ENCODE measurements at regions not wholly inside any gene's neighbourhood (a gene's known extent, or its start where the extent isn't known, plus 50 kb on each side); places are given as distances from the start of the nearest gene placed in this dataset.
"Not testable (repeated sequence)": the region's sequence is repeated elsewhere in the genome, so short reads cannot be mapped to it uniquely, and the experiment has no call there.

DNA sequence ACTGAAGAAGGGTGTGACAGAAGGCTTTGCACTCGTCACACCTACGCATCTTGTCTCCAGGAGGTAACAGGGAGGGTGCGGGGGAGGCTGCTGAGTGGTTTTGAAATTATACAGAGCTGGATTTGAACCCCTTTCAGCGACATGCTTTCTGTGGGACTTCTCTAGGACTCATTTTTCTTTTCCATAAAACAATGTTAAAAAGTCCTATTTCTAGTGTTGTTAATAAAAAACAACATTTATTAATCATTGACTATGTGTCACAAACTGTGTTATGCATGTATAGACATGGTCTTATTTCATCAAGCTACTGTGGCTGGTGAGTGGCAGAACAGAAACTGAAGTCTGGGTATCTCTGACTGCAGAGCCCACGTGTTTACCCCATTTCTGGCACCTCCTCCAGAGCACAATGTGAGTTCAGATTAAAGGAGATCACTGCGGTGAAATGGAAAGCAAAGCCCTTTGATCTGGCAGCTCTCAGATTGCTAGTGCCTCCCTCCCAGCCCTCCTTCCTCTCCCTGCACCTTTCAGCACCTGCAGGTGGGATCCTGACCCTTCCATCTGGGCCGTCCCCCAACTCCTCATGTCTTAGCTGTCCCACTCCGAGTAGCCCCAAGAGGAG is 315.5 kb upstream of the MYT1L start:
- Histone ChIP-seq H3K4me1 (ENCODE audit: insufficient read depth) (no peaks in the 10 kb centered on the region), H3K4me3 (ENCODE audit: low read depth, low read length) (no peak overlapping the region), H3K36me3 (ENCODE audit: insufficient read depth) (no peaks in the 10 kb centered on the region), H3K27ac (ENCODE audit: low read depth) (no peak overlapping the region)
- 45% methylated on average over 8 of the region's 8 CpGs for WGBS
- no peak for DNase-seq (ENCODE audit: extremely low spot score)

- no peaks in the 10 kb centered on the region for H3K36me3 ChIP-seq (ENCODE audit: insufficient read depth)
- no peak for DNase-seq (ENCODE audit: extremely low spot score)
- WGBS, result 82% methylated on average over 19 of the region's 19 CpGs
- H3K4me3 ChIP-seq (ENCODE audit: low read depth, low read length), result no peak overlapping the region
- H3K27ac ChIP-seq (ENCODE audit: low read depth), result no peak overlapping the region
- H3K4me1 ChIP-seq (ENCODE audit: insufficient read depth), result no peaks in the 10 kb centered on the region
Measured at GRCh38 chr2:2645162-2645855, 314.2 kb upstream of the MYT1L start.

DNA sequence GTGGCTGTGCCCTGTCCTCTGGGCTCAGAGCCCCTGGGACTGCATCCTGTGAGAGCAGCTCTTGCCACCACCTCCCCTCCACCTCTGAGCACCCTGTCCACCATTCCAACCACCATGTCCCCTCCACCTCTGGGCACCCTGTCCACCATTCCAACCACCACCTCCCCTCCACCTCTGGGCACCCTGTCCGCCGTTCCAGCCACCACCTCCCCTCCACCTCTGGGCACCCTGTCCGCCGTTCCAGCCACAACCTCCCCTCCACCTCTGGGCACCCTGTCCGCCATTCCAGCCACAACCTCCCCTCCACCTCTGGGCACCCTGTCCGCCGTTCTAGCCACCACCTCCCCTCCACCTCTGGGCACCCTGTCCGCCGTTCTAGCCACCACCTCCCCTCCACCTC is 313.7 kb upstream of the MYT1L start:
- not testable (repeated sequence) for H3K4me1 ChIP-seq (ENCODE audit: insufficient read depth); H3K36me3 ChIP-seq (ENCODE audit: insufficient read depth)
- 79% methylated on average over 9 of the region's 9 CpGs for WGBS

DNA sequence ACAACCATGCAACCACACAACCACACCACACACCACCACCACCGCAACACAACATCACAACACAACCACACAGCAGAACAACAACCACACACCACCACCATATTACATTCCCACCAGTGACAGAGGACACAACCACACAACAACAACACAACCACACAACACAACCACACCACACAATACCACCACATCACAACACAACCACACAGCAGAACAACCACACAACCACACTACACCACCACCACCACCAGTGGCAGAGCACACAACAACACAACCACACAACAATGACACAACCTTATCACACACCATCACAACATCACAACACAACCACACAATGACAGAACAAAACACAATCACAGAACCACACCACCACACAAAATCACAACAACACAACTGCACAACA is 313.0 kb upstream of the MYT1L start:
- no peak for DNase-seq (ENCODE audit: extremely low spot score)
- Histone ChIP-seq H3K36me3 (ENCODE audit: insufficient read depth) (no peaks in the 10 kb centered on the region), H3K27ac (ENCODE audit: low read depth) (no peak overlapping the region), H3K4me3 (ENCODE audit: low read depth, low read length) (no peak overlapping the region), H3K4me1 (ENCODE audit: insufficient read depth) (no peaks in the 10 kb centered on the region)
- WGBS, result 97% methylated on average over 1 of the region's 1 CpG

More for the DNA sequence above, 313.7 kb upstream of the MYT1L start:
- H3K27ac ChIP-seq (ENCODE audit: low read depth); DNase-seq (ENCODE audit: extremely low spot score); H3K4me3 ChIP-seq (ENCODE audit: low read depth, low read length): not testable (repeated sequence)

DNA sequence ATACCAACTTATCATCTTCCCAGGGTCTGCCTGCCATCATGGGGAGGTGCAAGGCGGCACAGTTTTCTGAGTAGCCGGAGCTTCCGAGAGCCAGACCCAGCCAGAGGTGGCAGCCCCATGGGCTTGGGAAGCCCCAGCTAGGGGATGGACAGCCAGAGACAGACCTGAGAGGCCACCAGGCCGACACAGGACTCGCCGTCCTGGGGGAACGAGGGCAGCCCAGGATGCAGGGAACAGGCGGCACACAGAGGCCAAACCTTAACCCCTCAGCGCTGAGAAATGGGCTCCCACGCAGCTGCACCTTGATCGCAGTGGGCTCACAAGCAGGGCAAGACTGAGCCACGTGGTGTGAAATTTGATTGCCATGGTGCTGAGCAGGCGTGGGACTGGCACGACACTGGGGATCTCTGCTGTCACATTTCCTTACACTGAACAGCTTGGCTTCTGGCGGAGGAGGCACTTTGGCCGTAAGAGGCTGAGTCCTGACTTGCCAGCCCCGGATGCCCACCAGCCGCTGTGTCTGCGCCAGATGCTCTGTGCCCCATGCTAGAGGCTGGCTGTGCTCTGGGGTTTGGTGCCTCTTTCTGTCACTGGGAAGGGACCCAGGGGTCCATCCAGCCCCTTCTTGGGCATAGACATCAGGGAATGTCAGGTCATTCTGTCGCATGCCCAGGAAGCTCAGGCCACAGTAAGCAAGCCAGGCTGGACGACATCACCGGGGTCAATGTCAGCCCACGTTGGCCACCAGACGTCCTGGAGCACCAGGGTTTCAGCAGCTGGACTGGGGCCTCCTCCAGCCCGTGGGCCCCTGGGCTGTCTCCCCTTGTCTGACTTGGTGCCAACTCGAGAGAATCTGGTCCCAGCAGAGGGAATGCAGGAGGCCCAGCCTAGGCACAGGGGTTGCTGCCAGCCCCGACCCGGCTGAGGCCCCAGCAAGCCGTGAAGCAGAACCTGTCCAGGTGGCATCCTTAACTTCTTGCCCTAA is 312.1 kb upstream of the MYT1L start:
- DNase-seq (ENCODE audit: extremely low spot score), result no peak
- H3K4me1 ChIP-seq (ENCODE audit: insufficient read depth), result no peaks in the 10 kb centered on the region
- 83% methylated on average over 29 of the region's 29 CpGs for WGBS
- H3K4me3 ChIP-seq (ENCODE audit: low read depth, low read length), result no peak overlapping the region
- H3K36me3 ChIP-seq (ENCODE audit: insufficient read depth), result no peaks in the 10 kb centered on the region
- no peak overlapping the region for H3K27ac ChIP-seq (ENCODE audit: low read depth)

DNA sequence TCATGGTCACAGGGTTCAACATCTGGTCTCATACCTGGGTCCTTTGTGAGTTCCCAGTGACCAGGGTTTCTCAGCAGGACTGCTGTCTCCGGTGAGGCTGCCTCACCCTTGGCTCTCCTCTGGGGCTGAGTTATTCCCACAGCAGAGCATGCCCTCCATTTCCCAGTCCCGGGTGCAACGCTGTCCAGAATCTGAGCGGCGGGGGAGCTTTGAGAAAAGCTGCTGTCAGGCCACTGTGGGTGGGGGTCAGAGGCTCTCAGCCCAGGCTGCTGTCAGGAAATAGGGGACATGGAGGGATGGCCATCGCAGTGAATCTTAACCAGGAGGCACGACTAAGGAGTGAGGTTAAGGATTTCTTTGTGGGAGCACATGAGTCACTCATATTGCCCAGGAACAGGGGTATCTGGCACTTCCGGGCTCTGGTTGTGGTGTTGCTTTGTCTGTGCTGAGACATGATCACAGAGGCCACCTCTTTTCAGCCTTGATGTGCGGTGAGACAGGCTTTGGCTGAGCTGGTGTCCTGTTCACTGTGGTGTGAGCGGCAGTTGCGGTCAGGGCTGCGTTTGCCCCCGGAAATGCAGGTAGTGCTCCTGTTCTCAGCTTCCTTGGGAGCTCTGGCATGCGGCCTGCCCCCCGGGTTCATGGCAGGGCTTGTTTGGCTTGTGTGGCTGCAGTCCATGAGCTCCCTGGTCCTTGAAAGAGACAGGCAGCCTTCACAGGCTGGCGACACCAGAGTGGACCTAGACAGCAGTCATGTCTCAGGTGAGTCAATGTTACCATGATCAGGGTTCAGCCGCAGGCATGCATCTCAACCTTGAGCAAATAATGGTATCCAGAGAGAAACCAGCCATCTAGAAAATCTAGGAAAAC is 310.7 kb upstream of the MYT1L start:
- 77% methylated on average over 17 of the region's 17 CpGs for WGBS
- DNase-seq (ENCODE audit: extremely low spot score), result no peak

DNA sequence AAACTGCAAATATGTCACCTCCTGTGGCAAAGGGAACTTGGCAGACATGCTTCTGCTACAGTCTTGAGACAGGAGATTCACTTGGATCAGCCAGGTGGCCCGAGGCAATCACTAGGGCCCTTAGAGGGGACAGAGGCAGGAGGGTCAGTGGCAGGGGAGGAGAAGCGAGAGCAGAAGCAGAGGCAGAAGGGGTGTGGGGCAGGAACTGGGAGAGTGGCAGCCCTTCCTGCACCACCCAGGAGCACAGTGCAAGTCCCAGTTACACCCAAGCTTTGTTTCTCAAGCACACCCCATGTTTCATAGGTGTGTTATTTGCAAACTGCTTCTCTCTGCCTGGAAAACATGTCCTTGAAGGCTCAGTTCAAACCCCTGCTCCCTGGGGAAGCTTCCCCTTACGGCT is 309.7 kb upstream of the MYT1L start:
- Histone ChIP-seq H3K36me3 (ENCODE audit: insufficient read depth) (no peaks in the 10 kb centered on the region), H3K4me1 (ENCODE audit: insufficient read depth) (no peaks in the 10 kb centered on the region), H3K4me3 (ENCODE audit: low read depth, low read length) (no peak overlapping the region), H3K27ac (ENCODE audit: low read depth) (no peak overlapping the region)
- 53% methylated on average over 3 of the region's 3 CpGs for whole genome bisulfite sequencing
- no peak for DNase-seq (ENCODE audit: extremely low spot score)

More for the DNA sequence above, 310.7 kb upstream of the MYT1L start:
- no peaks in the 10 kb centered on the region for H3K4me1 ChIP-seq (ENCODE audit: insufficient read depth)
- H3K27ac ChIP-seq (ENCODE audit: low read depth), result no peak overlapping the region
- H3K36me3 ChIP-seq (ENCODE audit: insufficient read depth), result no peaks in the 10 kb centered on the region
- no peak overlapping the region for H3K4me3 ChIP-seq (ENCODE audit: low read depth, low read length)

DNA sequence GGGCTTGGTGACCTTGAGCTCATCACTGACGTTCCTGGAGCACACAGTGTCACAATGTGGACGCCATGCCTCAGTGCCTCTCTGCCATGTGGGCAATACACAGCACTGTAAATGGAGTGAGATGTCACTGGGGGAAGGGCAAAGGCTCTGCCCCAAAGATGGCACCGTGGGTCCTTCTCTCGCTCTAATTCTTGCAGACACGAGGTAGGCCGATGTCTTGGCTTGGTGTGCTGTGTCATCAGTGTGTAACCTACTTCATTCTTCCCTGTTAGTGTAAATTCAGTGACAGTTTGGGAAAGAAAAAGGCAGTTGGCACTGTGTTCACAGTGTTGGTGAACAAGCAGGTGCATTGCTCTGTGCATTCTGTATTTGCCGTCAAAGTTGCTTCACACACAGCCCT is 309.3 kb upstream of the MYT1L start:
- Histone ChIP-seq H3K36me3 (ENCODE audit: insufficient read depth) (no peaks in the 10 kb centered on the region), H3K4me1 (ENCODE audit: insufficient read depth) (no peaks in the 10 kb centered on the region), H3K27ac (ENCODE audit: low read depth) (no peak overlapping the region), H3K4me3 (ENCODE audit: low read depth, low read length) (no peak overlapping the region)
- no peak for DNase-seq (ENCODE audit: extremely low spot score)
- 89% methylated on average over 7 of the region's 7 CpGs for WGBS

- H3K4me3 ChIP-seq (ENCODE audit: low read depth, low read length), result no peak overlapping the region
- 75% methylated on average over 31 of the region's 31 CpGs for WGBS
Measured at GRCh38 chr2:2639251-2640139, 308.4 kb upstream of the MYT1L start.

DNA sequence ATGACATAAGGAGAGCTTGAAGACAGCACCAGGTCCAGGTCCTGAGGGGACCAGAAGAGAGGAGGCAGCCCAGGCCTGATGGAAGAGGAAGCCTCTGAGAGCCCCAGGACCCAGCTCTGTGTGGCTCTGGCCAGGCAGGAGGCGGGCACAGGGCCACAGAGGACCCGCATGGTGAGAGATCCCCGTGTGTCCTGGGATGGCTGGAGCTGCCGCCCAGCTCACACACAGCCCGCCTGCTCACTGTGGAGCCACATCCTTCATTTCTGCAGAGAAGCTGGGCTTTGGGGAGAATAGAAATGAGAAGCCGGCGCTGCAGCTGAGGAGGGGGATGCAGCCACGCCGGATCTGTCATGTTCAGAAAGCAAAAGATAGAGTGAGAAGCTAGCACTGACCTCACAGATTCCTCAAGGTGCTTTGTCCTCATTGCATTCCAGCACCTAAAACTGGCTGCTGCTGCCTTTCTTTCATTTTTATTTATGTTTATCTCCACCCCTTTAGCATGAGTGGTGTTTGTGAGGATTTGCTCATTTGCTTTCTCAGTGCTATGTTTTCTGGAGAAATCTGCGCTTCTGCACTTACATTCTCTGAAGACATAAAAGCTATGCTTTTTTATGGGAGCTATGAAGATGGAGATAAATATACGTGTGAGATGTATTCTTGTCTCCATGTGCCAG is 307.6 kb upstream of the MYT1L start:
- no peaks in the 10 kb centered on the region for H3K4me1 ChIP-seq (ENCODE audit: insufficient read depth)
- no peak for DNase-seq (ENCODE audit: extremely low spot score)
- 69% methylated on average over 11 of the region's 11 CpGs for WGBS
- no peak overlapping the region for H3K27ac ChIP-seq (ENCODE audit: low read depth)
- H3K36me3 ChIP-seq (ENCODE audit: insufficient read depth), result no peaks in the 10 kb centered on the region
- H3K4me3 ChIP-seq (ENCODE audit: low read depth, low read length), result no peak overlapping the region

More at GRCh38 chr2:2639251-2640139, 308.4 kb upstream of the MYT1L start:
- Histone ChIP-seq H3K27ac (ENCODE audit: low read depth) (no peak overlapping the region), H3K4me1 (ENCODE audit: insufficient read depth) (no peaks in the 10 kb centered on the region), H3K36me3 (ENCODE audit: insufficient read depth) (no peaks in the 10 kb centered on the region)
- no peak for DNase-seq (ENCODE audit: extremely low spot score)

DNA sequence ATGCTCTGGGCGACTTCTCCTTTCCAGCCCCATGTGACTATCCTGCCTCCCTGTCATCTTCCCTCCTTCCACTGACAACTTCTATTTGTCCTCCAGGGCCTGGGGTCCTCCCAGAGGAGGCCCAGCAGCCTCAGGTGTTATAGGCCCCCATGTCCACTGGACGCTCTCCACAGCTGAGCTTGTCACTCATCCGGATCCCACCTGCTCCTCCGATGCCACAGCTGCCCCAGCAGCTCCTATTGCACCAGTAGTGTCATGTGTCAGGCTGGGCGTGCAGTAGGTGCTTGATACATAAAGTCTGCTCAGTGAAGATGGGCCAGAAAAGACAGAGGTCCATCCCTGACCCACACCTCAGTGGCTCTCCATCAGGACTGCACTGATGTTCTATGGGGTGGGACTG is 305.7 kb upstream of the MYT1L start:
- DNase-seq (ENCODE audit: extremely low spot score), result no peak
- Histone ChIP-seq H3K36me3 (ENCODE audit: insufficient read depth) (no peaks in the 10 kb centered on the region), H3K4me1 (ENCODE audit: insufficient read depth) (no peaks in the 10 kb centered on the region), H3K4me3 (ENCODE audit: low read depth, low read length) (no peak overlapping the region), H3K27ac (ENCODE audit: low read depth) (no peak overlapping the region)
- 92% methylated on average over 5 of the region's 5 CpGs for WGBS

GRCh38 chr2:2635025-2635528 is 304.0 kb upstream of the MYT1L start:
- WGBS, result 88% methylated on average over 6 of the region's 6 CpGs
- no peaks in the 10 kb centered on the region for H3K4me1 ChIP-seq (ENCODE audit: insufficient read depth)
- no peak overlapping the region for H3K27ac ChIP-seq (ENCODE audit: low read depth)

More at GRCh38 chr2:2635025-2635528, 304.0 kb upstream of the MYT1L start:
- no peaks in the 10 kb centered on the region for H3K36me3 ChIP-seq (ENCODE audit: insufficient read depth)
- no peak for DNase-seq (ENCODE audit: extremely low spot score)
- no peak overlapping the region for H3K4me3 ChIP-seq (ENCODE audit: low read depth, low read length)
